DND-41 (cell line): ENCODE measurements at regions not wholly inside any gene's neighbourhood (a gene's known extent, or its start where the extent isn't known, plus 50 kb on each side); places are given as distances from the start of the nearest gene placed in this dataset.
"Not testable (repeated sequence)": the region's sequence is repeated elsewhere in the genome, so short reads cannot be mapped to it uniquely, and the experiment has no call there.

Source experiments
- ATAC-seq: fragments of 200-7000 bp; cut with Tn5 transposase; 3 replicates; pipeline ENCODE4 v1.9.1; 2021; ENCODE audit warnings: low read depth; ENCODE audit not compliant: insufficient read depth
- DNase-seq: peaks from one replicate; pipeline ENCODE4 v3.0.0-alpha.2; 2020
- H2AFZ ChIP-seq: 2 replicates; pipeline ENCODE4 v1.6.0; 2012; ENCODE audit warnings: low read depth, low read length
- H3K27ac ChIP-seq: 2 replicates; pipeline ENCODE4 v1.5.1; 2012; ENCODE audit warnings: low read length, inconsistent platforms
- H3K27me3 ChIP-seq: fragments of 200-600 bp; sonication (generic); 2 replicates; pipeline ENCODE4 v1.6.0; 2012; ENCODE audit warnings: low read length, mild to moderate bottlenecking, inconsistent platforms; ENCODE audit not compliant: insufficient read depth, poor library complexity
- H3K36me3 ChIP-seq: 2 replicates; pipeline ENCODE4 v1.5.1; 2012; ENCODE audit warnings: low read length, inconsistent platforms; ENCODE audit not compliant: insufficient read depth
- H3K4me1 ChIP-seq: 2 replicates; pipeline ENCODE4 v1.5.1; 2012; ENCODE audit warnings: mild to moderate bottlenecking, low read length; ENCODE audit not compliant: insufficient read depth
- H3K4me2 ChIP-seq: 2 replicates; pipeline ENCODE4 v1.6.0; 2012; ENCODE audit warnings: mild to moderate bottlenecking, moderate library complexity, low read length, inconsistent platforms; ENCODE audit not compliant: insufficient read depth
- H3K4me3 ChIP-seq, 2 experiments: fragments of 200-600 bp in 1 of 2; shearing (Covaris generic) in 1 of 2; 2 replicates each; pipeline ENCODE4 v1.5.1; 2012 to 2016; ENCODE audit warnings: inconsistent platforms in 2 of 2, low read length in 2 of 2, mild to moderate bottlenecking in 2 of 2, low read depth in 1 of 2, moderate library complexity in 1 of 2
- H3K79me2 ChIP-seq: 2 replicates; pipeline ENCODE4 v1.6.0; 2012; ENCODE audit warnings: low read length, inconsistent platforms; ENCODE audit not compliant: insufficient read depth
- H3K9ac ChIP-seq: 2 replicates; pipeline ENCODE4 v1.6.0; 2012; ENCODE audit warnings: low read depth, mild to moderate bottlenecking, inconsistent platforms, low read length, moderate library complexity
- H3K9me3 ChIP-seq: 2 replicates; pipeline ENCODE4 v1.5.1; 2012; ENCODE audit warnings: low read length, moderate library complexity, mild to moderate bottlenecking, inconsistent platforms; ENCODE audit not compliant: insufficient read depth, severe bottlenecking
- H4K20me1 ChIP-seq: 2 replicates; pipeline ENCODE4 v1.6.0; 2012; ENCODE audit warnings: low read length; ENCODE audit not compliant: insufficient read depth
- EZH2 ChIP-seq: IDR thresholded peaks from 3 replicates; pipeline ENCODE4 v1.6.1; 2012; ENCODE audit warnings: borderline replicate concordance, low read depth, mild to moderate bottlenecking, moderate library complexity, low read length, inconsistent platforms; ENCODE audit not compliant: severe bottlenecking
- TF ChIP-seq, protein P1 (sequence below): IDR thresholded peaks from 2 replicates; pipeline ENCODE4 v1.5.1; 2012; ENCODE audit warnings: borderline replicate concordance, low read length, moderate library complexity, mild to moderate bottlenecking; ENCODE audit not compliant: poor library complexity, severe bottlenecking; ENCODE audit errors: extremely low read depth

- not testable (repeated sequence) for H3K4me3 ChIP-seq, H3K36me3 ChIP-seq, H3K9me3 ChIP-seq, H3K79me2 ChIP-seq, H3K9ac ChIP-seq, H3K4me2 ChIP-seq, H2AFZ ChIP-seq, H4K20me1 ChIP-seq, ATAC-seq, DNase-seq, H3K4me1 ChIP-seq, H3K27me3 ChIP-seq, H3K27ac ChIP-seq
Observed at GRCh38 chr5:17032314-17032985, 96.4 kb upstream of the MYO10 start.

DNA sequence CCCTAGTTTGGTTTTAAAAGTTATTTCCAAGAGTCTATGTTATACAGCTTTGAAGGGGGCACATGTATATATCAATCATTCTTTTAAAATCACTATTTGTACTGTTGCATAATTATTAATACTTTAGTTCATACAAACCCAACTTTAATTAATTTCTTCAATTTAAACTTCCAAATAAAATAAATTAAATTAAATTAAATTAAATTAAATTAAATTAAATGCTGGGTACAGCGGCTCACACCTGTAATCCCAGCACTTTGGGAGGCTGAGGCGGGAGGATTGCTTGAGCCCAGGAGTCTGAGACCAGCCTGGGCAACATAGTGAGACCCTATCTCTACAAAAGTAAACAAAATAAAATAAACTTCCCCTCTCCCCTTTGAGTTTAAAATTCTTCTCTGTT lies 98.9 kb upstream of the MYO10 start:
- not testable (repeated sequence) for H3K36me3 ChIP-seq, H3K27me3 ChIP-seq, H2AFZ ChIP-seq, H3K9me3 ChIP-seq, H3K27ac ChIP-seq, H3K9ac ChIP-seq, H3K4me3 ChIP-seq, ATAC-seq, H3K79me2 ChIP-seq, H4K20me1 ChIP-seq, H3K4me2 ChIP-seq, H3K4me1 ChIP-seq, DNase-seq

- Histone ChIP-seq H3K4me2 (no peak overlapping the region), H3K4me1 (no peaks in the 10 kb centered on the region), H3K4me3 (no peak overlapping the region), H3K9me3 (no peaks in the 10 kb centered on the region), H3K9ac (no peak overlapping the region), H2AFZ (no peak overlapping the region), H3K79me2 (no peaks in the 10 kb centered on the region), H3K36me3 (no peaks in the 10 kb centered on the region), H3K27ac (no peak overlapping the region), H3K27me3 (no peaks in the 10 kb centered on the region), H4K20me1 (no peaks in the 10 kb centered on the region)
- ATAC-seq (no peak), DNase-seq (no peak)
- TF ChIP-seq, protein P1, sequence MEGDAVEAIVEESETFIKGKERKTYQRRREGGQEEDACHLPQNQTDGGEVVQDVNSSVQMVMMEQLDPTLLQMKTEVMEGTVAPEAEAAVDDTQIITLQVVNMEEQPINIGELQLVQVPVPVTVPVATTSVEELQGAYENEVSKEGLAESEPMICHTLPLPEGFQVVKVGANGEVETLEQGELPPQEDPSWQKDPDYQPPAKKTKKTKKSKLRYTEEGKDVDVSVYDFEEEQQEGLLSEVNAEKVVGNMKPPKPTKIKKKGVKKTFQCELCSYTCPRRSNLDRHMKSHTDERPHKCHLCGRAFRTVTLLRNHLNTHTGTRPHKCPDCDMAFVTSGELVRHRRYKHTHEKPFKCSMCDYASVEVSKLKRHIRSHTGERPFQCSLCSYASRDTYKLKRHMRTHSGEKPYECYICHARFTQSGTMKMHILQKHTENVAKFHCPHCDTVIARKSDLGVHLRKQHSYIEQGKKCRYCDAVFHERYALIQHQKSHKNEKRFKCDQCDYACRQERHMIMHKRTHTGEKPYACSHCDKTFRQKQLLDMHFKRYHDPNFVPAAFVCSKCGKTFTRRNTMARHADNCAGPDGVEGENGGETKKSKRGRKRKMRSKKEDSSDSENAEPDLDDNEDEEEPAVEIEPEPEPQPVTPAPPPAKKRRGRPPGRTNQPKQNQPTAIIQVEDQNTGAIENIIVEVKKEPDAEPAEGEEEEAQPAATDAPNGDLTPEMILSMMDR: no peak
- TF ChIP-seq EZH2: no peak
Observed at GRCh38 chr5:17037751-17038150, 101.7 kb upstream of the MYO10 start.

DNA sequence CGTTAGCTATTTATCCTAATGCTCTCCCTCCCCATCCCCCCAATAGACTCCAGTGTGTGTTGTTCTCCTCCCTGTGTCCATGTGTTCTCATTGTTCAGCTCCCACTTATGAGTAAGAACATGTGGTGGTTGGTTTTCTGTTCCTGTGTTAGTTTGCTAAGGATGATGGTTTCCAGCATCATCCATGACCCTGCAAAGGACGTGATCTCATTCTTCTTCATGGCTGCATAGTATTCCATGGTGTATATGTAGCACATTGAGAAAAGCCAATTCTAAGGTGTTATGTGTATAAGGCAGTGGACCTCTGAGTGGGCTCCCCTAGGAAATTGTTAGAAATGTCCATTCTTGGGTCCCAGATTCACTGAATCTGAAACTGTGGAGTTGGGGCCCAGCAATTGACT lies 103.1 kb upstream of the MYO10 start:
- no peak for DNase-seq
- no peak overlapping the region for H3K4me2 ChIP-seq

More for the DNA sequence above, 103.1 kb upstream of the MYO10 start:
- TF ChIP-seq, protein P1: no peak
- TF ChIP-seq EZH2: no peak
- Histone ChIP-seq H3K9ac (no peak overlapping the region), H3K36me3 (no peaks in the 10 kb centered on the region), H3K27me3 (no peaks in the 10 kb centered on the region), H4K20me1 (no peaks in the 10 kb centered on the region), H2AFZ (no peak overlapping the region), H3K4me1 (no peaks in the 10 kb centered on the region), H3K9me3 (no peaks in the 10 kb centered on the region), H3K79me2 (no peaks in the 10 kb centered on the region), H3K27ac (no peak overlapping the region), H3K4me3 (no peak overlapping the region)
- no peak for ATAC-seq
